OCI-LY3 (cell line): ENCODE measurements at regions not wholly inside any gene's neighbourhood (a gene's known extent, or its start where the extent isn't known, plus 50 kb on each side); places are given as distances from the start of the nearest gene placed in this dataset.
"Not testable (repeated sequence)": the region's sequence is repeated elsewhere in the genome, so short reads cannot be mapped to it uniquely, and the experiment has no call there.

ENCODE experiments used
- H2AFZ ChIP-seq: fragments of 200-600, 300-600 bp; shearing (Covaris generic); 2 replicates; pipeline ENCODE4 v1.6.0; 2014; ENCODE audit warnings: antibody characterized with exemption, low read depth, low read length
- H3K27ac ChIP-seq: fragments of 200-600, 300-600 bp; sonication (generic); 2 replicates; pipeline ENCODE4 v1.5.1; 2014; ENCODE audit warnings: mild to moderate bottlenecking, low read length, moderate library complexity, mixed read lengths
- H3K27me3 ChIP-seq: fragments of 200-600, 300-600 bp; sonication (generic); 2 replicates; pipeline ENCODE4 v1.6.1; 2014; ENCODE audit warnings: low read depth, low read length, mixed read lengths
- H3K36me3 ChIP-seq: fragments of 200-600, 300-600 bp; sonication (generic); replicated peaks from 2 replicates; pipeline ENCODE3; 2014; ENCODE audit warnings: low read depth, low read length, mixed read lengths
- H3K4me1 ChIP-seq: fragments of 300-600, 200-600 bp; sonication (generic); 2 replicates; pipeline ENCODE4 v1.6.1; 2014; ENCODE audit warnings: low read length, mixed read lengths
- H3K4me2 ChIP-seq: fragments of 200-600, 300-600 bp; sonication (generic); 2 replicates; pipeline ENCODE4 v1.6.1; 2014; ENCODE audit warnings: low read length, mixed read lengths
- H3K4me3 ChIP-seq: fragments of 300-600, 200-600 bp; sonication (generic); 2 replicates; pipeline ENCODE4 v1.5.1; 2014; ENCODE audit warnings: antibody characterized with exemption, mild to moderate bottlenecking, low read length, moderate library complexity
- H3K79me2 ChIP-seq: fragments of 300-600, 200-600 bp; shearing (Covaris generic); 2 replicates; pipeline ENCODE4 v1.6.1; 2014; ENCODE audit warnings: mild to moderate bottlenecking, low read length, mixed read lengths
- H3K9ac ChIP-seq: fragments of 300-600, 200-600 bp; shearing (Covaris generic); 2 replicates; pipeline ENCODE4 v1.6.0; 2014; ENCODE audit warnings: mild to moderate bottlenecking, low read length, moderate library complexity
- H3K9me3 ChIP-seq: fragments of 200-600, 300-600 bp; shearing (Covaris generic); 2 replicates; pipeline ENCODE4 v1.6.1; 2014; ENCODE audit warnings: low read length, mixed read lengths; ENCODE audit not compliant: insufficient read depth
- H4K20me1 ChIP-seq: fragments of 200-600, 300-600 bp; sonication (generic); 2 replicates; pipeline ENCODE4 v1.6.1; 2016; ENCODE audit warnings: low read length, mixed read lengths; ENCODE audit not compliant: insufficient read depth
- CTCF ChIP-seq: fragments of 200-600, 300-600 bp; sonication (generic); IDR thresholded peaks from 2 replicates; pipeline ENCODE4 v1.5.1; 2014; ENCODE audit warnings: antibody characterized with exemption, low read length, low read depth
- EZH2phosphoT487 ChIP-seq: fragments of 200-600 bp; shearing (Covaris generic); IDR thresholded peaks from 2 replicates; pipeline ENCODE4 v1.6.1; 2018; ENCODE audit warnings: antibody characterized with exemption, mixed run types, low read depth

- H4K20me1 ChIP-seq, result no peaks in the 10 kb centered on the region
- no peak overlapping the region for H3K4me2 ChIP-seq
- H3K4me1 ChIP-seq, result no peaks in the 10 kb centered on the region
- no peaks in the 10 kb centered on the region for H3K27me3 ChIP-seq
- no peak overlapping the region for H3K9ac ChIP-seq
- no peak overlapping the region for H3K27ac ChIP-seq
- H3K4me3 ChIP-seq, result no peak overlapping the region
- TF ChIP-seq CTCF (no peak), EZH2phosphoT487 (no peak)
- H3K9me3 ChIP-seq, result peaks cover 57% of the 10 kb centered on the region
- no peaks in the 10 kb centered on the region for H3K79me2 ChIP-seq
- H3K36me3 ChIP-seq, result no peaks in the 10 kb centered on the region
- no peak overlapping the region for H2AFZ ChIP-seq
Measured at GRCh38 chr2:89820248-89820647, 1128.8 kb downstream of the RPIA start.

GRCh38 chr2:89821455-89821945, 1130.0 kb downstream of the RPIA start:
- Histone ChIP-seq H2AFZ (no peak overlapping the region), H3K9me3 (peaks cover 65% of the 10 kb centered on the region), H3K4me2 (no peak overlapping the region), H3K27ac (no peak overlapping the region), H3K79me2 (no peaks in the 10 kb centered on the region), H3K36me3 (no peaks in the 10 kb centered on the region), H4K20me1 (no peaks in the 10 kb centered on the region), H3K27me3 (no peaks in the 10 kb centered on the region), H3K9ac (no peak overlapping the region), H3K4me1 (no peaks in the 10 kb centered on the region), H3K4me3 (no peak overlapping the region)
- no peak for TF ChIP-seq EZH2phosphoT487
- TF ChIP-seq CTCF, result no peak

GRCh38 chr2:89822342-89822741, 1130.9 kb downstream of the RPIA start:
- H4K20me1 ChIP-seq, H3K4me3 ChIP-seq, H3K36me3 ChIP-seq, H3K9ac ChIP-seq, H3K27me3 ChIP-seq, H3K4me2 ChIP-seq, H3K79me2 ChIP-seq, H2AFZ ChIP-seq, H3K27ac ChIP-seq, H3K4me1 ChIP-seq: not testable (repeated sequence)
- H3K9me3 ChIP-seq, result peaks cover 71% of the 10 kb centered on the region

DNA sequence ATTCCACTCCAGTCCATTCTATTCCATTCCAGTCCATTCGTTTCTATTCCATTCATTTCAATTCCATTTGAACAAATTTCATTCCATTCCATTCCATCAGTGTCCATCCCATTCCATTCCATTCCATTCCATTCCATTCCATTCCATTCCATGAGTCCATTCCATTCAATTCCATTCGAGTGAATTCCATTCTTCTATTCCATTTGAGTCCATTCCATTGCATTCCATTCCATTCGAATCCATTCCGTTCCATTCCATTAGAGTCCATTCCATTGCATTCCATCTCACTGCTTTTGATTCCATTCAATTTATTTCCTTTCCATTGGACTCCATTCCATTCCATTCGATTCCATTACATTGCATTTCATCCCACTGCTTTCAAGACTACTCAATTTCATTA, 1132.1 kb downstream of the RPIA start:
- Histone ChIP-seq H3K27me3 (no peaks in the 10 kb centered on the region), H3K36me3 (no peaks in the 10 kb centered on the region), H3K79me2 (no peaks in the 10 kb centered on the region), H3K4me2 (no peak overlapping the region), H3K9me3 (peaks cover 61% of the 10 kb centered on the region), H3K4me3 (no peak overlapping the region), H3K9ac (no peak overlapping the region), H3K4me1 (no peaks in the 10 kb centered on the region), H3K27ac (no peak overlapping the region), H4K20me1 (no peaks in the 10 kb centered on the region), H2AFZ (no peak overlapping the region)
- TF ChIP-seq CTCF (no peak), EZH2phosphoT487 (no peak)

- Histone ChIP-seq H3K36me3 (no peaks in the 10 kb centered on the region), H3K27me3 (no peaks in the 10 kb centered on the region), H3K4me1 (no peaks in the 10 kb centered on the region), H3K27ac (no peak overlapping the region), H3K79me2 (no peaks in the 10 kb centered on the region), H3K4me3 (no peak overlapping the region), H3K9me3 (peaks cover 47% of the 10 kb centered on the region), H2AFZ (no peak overlapping the region), H3K4me2 (no peak overlapping the region), H4K20me1 (no peaks in the 10 kb centered on the region), H3K9ac (no peak overlapping the region)
- no peak for TF ChIP-seq CTCF
- no peak for TF ChIP-seq EZH2phosphoT487
Measured at GRCh38 chr2:89825034-89825433, 1133.6 kb downstream of the RPIA start.

DNA sequence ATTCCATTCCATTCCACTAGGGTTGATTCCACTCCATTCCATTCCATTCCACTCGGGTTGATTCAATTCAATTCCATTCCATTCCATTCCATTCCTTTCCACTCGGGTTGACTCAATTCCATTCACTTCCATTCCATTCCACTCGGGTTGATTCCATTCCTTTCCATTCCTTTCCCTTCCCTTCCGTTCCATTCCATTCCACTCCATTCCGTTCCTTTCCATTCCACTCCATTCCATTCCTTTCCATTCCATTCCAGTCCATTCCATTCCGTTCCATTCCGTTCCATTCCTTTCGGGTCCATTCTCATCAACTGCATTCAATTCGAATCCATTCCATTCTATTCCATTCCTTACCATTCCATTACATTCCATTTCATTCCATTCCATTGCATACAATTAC, 1135.3 kb downstream of the RPIA start:
- not testable (repeated sequence) for H3K4me3 ChIP-seq, H3K9ac ChIP-seq, H3K79me2 ChIP-seq, H3K27me3 ChIP-seq, H3K4me1 ChIP-seq, H4K20me1 ChIP-seq, H3K36me3 ChIP-seq, H3K4me2 ChIP-seq, H2AFZ ChIP-seq, H3K27ac ChIP-seq
- peaks cover 35% of the 10 kb centered on the region for H3K9me3 ChIP-seq

DNA sequence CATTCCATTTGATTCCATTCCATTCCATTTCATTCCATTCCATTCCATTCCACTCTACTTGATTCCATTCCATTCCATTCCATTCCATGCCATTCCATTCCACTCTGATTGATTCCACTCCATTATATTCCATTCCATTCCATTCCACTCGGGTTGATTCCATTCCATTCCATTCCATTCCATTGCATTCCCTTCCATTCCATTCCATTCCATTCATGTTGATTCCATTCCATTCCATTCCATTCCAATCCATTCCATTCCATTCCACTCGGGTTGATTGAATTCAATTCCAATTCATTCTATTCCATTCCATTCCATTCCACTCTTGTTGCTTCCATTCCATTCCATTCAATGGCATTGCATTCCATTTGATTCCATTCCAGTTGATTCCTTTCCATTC, 1136.4 kb downstream of the RPIA start:
- not testable (repeated sequence) for H3K36me3 ChIP-seq, H2AFZ ChIP-seq, H3K27me3 ChIP-seq, H3K4me2 ChIP-seq, H3K27ac ChIP-seq, H3K4me1 ChIP-seq, H4K20me1 ChIP-seq, H3K4me3 ChIP-seq, H3K9ac ChIP-seq, H3K79me2 ChIP-seq
- H3K9me3 ChIP-seq, result peaks cover 34% of the 10 kb centered on the region
